ENCODE measurements at regions not wholly inside any gene's neighbourhood (a gene's known extent, or its start where the extent isn't known, plus 50 kb on each side); places are given as distances from the start of the nearest gene placed in this dataset.

- TF ChIP-seq CTCF (IDR thresholded peaks at IDR 0.05; ENCODE audit: low read depth, low read length, missing control alignments): no peak
- DNase-seq (ENCODE audit: extremely low read depth, low read depth): no peak
Observed at GRCh38 chr6:128690063-128690462, 169.7 kb upstream of the PTPRK start.

GRCh38 chr6:128686084-128686483 is 165.7 kb upstream of the PTPRK start:
- no peak for DNase-seq (ENCODE audit: extremely low read depth, low read depth)
- no peak for TF ChIP-seq CTCF (IDR thresholded peaks at IDR 0.05; ENCODE audit: low read depth, low read length, missing control alignments)
- no peak overlapping the region for H3K4me3 ChIP-seq (replicated peaks; ENCODE audit: low read depth, low read length)

More at GRCh38 chr6:128690063-128690462, 169.7 kb upstream of the PTPRK start:
- H3K4me3 ChIP-seq (replicated peaks; ENCODE audit: low read depth, low read length): no peak overlapping the region

GRCh38 chr6:128676456-128676855 is 156.1 kb upstream of the PTPRK start:
- DNase-seq (ENCODE audit: extremely low read depth, low read depth): no peak
- TF ChIP-seq CTCF (IDR thresholded peaks at IDR 0.05; ENCODE audit: low read depth, low read length, missing control alignments): no peak

GRCh38 chr6:128672023-128672422 is 151.6 kb upstream of the PTPRK start:
- no peak for DNase-seq (ENCODE audit: extremely low read depth, low read depth)
- TF ChIP-seq CTCF (IDR thresholded peaks at IDR 0.05; ENCODE audit: low read depth, low read length, missing control alignments): no peak
- no peak overlapping the region for H3K4me3 ChIP-seq (replicated peaks; ENCODE audit: low read depth, low read length)

More at GRCh38 chr6:128676456-128676855, 156.1 kb upstream of the PTPRK start:
- H3K4me3 ChIP-seq (replicated peaks; ENCODE audit: low read depth, low read length): no peak overlapping the region

- no peak overlapping the region for H3K4me3 ChIP-seq (replicated peaks; ENCODE audit: low read depth, low read length)
- no peak for DNase-seq (ENCODE audit: extremely low read depth, low read depth)
- no peak for TF ChIP-seq CTCF (IDR thresholded peaks at IDR 0.05; ENCODE audit: low read depth, low read length, missing control alignments)
Observed at GRCh38 chr6:128667339-128667858, 147.0 kb upstream of the PTPRK start.

GRCh38 chr6:128666405-128666804 is 146.0 kb upstream of the PTPRK start:
- no peak for DNase-seq (ENCODE audit: extremely low read depth, low read depth)
- TF ChIP-seq CTCF (IDR thresholded peaks at IDR 0.05; ENCODE audit: low read depth, low read length, missing control alignments): no peak
- H3K4me3 ChIP-seq (replicated peaks; ENCODE audit: low read depth, low read length): no peak overlapping the region

GRCh38 chr6:128663238-128663637 is 142.8 kb upstream of the PTPRK start:
- TF ChIP-seq CTCF (IDR thresholded peaks at IDR 0.05; ENCODE audit: low read depth, low read length, missing control alignments): no peak
- no peak overlapping the region for H3K4me3 ChIP-seq (replicated peaks; ENCODE audit: low read depth, low read length)
- DNase-seq (ENCODE audit: extremely low read depth, low read depth): no peak
